HG03060 (cell line): ENCODE measurements at regions not wholly inside any gene's neighbourhood (a gene's known extent, or its start where the extent isn't known, plus 50 kb on each side); places are given as distances from the start of the nearest gene placed in this dataset.

Experiments used
- ATAC-seq: cut with Tn5 transposase; IDR thresholded peaks from one replicate; pipeline ENCODE4 v1.9.1; 2021; ENCODE audit warnings: low read depth, moderate number of reproducible peaks; ENCODE audit not compliant: unreplicated experiment

- ATAC-seq: no peak
Observed at GRCh38 chr22:48101704-48102103, 1339.3 kb downstream of the TBC1D22A start.

GRCh38 chr22:48100685-48101417 is 1338.4 kb downstream of the TBC1D22A start:
- no peak for ATAC-seq

GRCh38 chr22:48099671-48100070 is 1337.2 kb downstream of the TBC1D22A start:
- no peak for ATAC-seq

DNA sequence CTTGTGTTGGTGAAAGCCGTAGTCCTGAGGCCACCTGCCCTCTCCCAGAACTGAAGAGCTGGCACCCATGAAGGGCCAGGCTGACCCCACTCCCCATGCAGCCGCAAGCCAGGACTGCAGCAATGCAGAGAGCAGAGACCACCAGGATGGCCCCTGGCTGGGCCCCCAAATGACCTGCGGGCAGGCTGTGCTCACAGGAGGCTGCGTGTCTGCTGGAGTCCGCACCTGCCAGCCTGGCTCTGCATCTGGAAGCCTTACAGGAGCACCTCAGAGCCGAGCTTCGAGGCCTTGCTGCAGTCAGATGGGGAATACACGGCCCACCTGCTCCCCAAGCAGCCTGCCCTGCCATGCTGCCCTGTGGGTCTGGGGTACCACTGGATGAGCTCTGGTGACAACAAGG is 1336.8 kb downstream of the TBC1D22A start:
- no peak for ATAC-seq

GRCh38 chr22:48098921-48099245 is 1336.4 kb downstream of the TBC1D22A start:
- ATAC-seq: no peak

DNA sequence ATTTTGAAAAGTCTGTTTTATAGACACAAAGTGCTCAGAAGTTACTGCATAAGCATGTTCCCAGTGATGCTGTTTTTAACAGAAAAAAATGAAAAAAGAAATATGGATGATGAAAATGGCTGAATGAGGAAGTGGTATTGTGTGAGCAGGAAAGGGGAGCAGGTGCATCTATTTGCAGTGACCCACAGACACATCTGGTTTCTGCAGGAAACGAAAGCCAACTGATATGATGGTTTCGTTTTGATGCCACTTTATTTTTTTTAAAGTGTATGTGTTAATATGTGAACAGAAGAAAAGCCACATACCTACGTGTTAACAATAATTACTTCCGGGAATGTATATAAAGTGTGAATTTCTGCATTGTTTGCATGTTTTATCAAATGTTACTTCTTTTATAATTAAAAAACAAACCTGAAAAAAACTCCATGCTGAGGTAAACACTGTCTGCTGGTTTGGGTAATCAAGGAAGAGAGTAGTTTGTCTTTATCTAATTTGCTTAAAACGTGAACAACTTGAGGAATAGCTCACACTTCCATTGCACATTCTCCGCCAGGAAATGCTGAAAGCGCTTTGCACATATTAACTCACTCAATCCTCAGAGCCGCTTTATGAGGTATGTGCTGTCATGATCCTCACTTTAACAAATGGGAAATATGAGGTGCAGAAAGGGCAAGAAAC is 1335.9 kb downstream of the TBC1D22A start:
- ATAC-seq: peak; percentile 81

DNA sequence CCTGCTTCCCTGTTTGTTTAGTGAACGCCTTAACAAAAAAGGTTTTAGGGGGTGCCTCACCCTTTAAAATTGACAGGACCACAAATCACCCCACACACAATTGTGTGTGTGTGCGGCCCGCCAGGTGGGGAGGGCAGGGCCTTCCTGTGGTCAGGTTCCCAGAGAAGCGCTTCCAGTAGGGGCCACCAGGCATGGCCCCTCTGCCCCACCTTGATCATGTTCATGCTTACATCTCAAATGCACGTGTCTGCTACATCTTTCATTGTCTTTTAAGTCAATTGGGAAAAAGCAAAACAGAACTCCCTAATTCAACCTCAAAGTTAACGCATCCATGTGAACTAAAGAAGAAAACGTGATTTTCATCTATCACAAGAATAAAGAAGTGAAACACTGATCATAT is 1335.3 kb downstream of the TBC1D22A start:
- ATAC-seq: no peak

GRCh38 chr22:48096851-48097665 is 1334.6 kb downstream of the TBC1D22A start:
- ATAC-seq: no peak

- ATAC-seq: no peak
Observed at GRCh38 chr22:48096411-48096810, 1334.0 kb downstream of the TBC1D22A start.

- no peak for ATAC-seq
Observed at GRCh38 chr22:48093981-48094380, 1331.5 kb downstream of the TBC1D22A start.

- ATAC-seq: no peak
Observed at GRCh38 chr22:48092866-48093265, 1330.4 kb downstream of the TBC1D22A start.

DNA sequence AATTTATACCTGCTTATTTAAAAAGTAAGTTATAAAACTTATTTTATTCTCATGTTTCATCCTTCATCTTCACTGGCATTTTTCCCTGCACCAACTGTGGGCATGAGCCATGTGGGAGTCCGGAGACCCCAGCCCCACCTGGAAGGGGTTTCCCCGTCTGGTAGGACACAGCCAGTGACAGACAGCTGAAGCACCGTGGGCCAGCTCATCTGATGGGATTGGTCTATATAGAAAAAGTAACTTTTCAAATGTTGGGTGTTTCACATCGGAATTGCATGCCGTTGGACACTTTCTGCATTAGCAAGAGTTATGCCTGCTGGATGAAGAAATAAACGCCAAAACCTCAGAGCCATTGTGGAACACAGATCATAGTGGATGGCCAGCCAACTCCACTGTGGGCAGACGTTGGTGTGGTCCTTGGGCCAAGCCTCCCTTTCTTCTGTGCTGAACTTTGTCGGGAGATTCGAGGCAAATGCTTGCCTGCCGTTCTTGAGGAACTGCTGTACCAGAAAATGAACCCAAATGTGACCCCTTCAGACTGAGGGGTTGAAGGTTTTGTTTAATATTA is 1329.3 kb downstream of the TBC1D22A start:
- no peak for ATAC-seq

- no peak for ATAC-seq
Observed at GRCh38 chr22:48091060-48091650, 1328.7 kb downstream of the TBC1D22A start.

DNA sequence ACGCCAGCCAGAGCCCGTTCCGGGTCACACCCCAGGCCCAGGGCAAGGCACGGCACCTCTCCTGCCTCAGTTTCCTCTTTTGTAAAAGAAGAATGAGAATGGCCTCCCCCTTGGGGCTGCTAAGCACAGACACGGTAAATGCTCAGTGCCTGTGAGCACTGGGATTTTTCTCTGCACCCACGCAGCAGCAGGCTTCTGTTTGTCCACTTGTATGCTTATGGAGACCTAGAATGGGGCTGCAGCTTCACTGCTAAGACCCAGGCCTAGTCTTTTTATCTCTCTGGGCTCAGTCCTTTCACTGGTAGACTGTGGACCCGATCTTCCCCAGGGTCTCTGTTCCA is 1327.9 kb downstream of the TBC1D22A start:
- ATAC-seq: no peak

GRCh38 chr22:48089601-48090331 is 1327.3 kb downstream of the TBC1D22A start:
- ATAC-seq: no peak

GRCh38 chr22:48088926-48089536 is 1326.6 kb downstream of the TBC1D22A start:
- no peak for ATAC-seq

- ATAC-seq: no peak
Observed at GRCh38 chr22:48088251-48088650, 1325.8 kb downstream of the TBC1D22A start.

DNA sequence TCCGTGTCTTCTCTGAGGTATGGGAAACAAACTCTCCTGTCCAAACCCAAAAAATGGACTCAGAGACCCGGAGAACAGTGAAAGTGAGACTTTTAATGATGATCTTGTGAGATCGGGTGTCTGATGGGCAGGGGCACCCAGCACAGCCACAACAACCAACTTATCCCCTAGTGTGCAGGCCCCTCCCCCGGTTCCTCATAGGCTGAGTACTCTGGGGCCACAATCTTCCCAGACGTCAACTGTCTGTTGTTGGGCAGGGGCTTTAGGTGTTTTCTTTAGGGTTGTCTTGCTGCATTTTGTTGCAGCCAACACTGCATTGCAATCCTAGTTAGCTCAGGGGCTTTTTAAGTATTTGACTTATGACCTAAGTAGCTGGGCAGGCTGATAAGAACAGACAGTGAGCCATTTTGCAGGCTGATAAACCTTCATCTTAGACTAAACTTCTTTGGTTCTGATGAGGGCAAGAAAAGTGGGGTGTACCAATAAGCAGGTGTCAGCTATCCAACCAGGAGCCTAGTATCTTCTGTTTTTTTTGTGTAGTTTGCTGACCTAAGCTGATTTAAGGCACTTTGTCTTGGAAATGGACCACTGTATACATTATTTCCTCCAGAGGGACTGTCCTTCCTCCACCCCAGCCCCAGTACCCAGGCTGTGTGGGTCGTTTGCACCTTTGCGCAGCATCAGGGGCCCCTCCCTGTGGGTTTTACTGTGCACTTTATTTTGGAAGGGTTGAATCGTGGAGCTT is 1323.6 kb downstream of the TBC1D22A start:
- ATAC-seq: no peak

DNA sequence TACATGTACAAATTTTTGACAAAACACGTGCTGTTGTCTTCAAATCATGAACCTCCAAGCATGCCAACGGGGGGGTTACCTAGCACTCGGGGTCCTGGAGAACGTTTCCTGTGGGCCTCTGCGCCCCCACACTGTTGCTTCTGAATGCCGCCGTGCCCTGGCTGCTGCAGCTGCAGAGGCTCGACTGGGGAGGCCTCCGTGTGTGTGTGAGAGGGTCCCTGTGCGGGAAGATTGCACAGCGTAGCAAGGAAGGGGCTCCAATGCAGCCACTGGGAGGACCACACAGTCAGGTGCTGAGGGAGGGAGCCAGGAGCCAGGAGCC is 1322.2 kb downstream of the TBC1D22A start:
- no peak for ATAC-seq
